SU-DHL-6 (cell line): ENCODE measurements at regions not wholly inside any gene's neighbourhood (a gene's known extent, or its start where the extent isn't known, plus 50 kb on each side); places are given as distances from the start of the nearest gene placed in this dataset.

ENCODE experiments used
- CTCF ChIP-seq: fragments of 200-600 bp; sonication (generic); IDR thresholded peaks from one replicate; pipeline ENCODE4 v1.5.1; 2017; ENCODE audit warnings: antibody characterized with exemption, mild to moderate bottlenecking, low read length, moderate library complexity; ENCODE audit not compliant: insufficient read depth, poor library complexity, severe bottlenecking
- EZH2phosphoT487 ChIP-seq: fragments of 200-600 bp; sonication (generic), shearing (Covaris generic); conservative IDR thresholded peaks from 2 replicates; pipeline ENCODE4 v1.6.1; 2018; ENCODE audit warnings: mild to moderate bottlenecking, antibody characterized with exemption, low read length, moderate library complexity, mixed read lengths

DNA sequence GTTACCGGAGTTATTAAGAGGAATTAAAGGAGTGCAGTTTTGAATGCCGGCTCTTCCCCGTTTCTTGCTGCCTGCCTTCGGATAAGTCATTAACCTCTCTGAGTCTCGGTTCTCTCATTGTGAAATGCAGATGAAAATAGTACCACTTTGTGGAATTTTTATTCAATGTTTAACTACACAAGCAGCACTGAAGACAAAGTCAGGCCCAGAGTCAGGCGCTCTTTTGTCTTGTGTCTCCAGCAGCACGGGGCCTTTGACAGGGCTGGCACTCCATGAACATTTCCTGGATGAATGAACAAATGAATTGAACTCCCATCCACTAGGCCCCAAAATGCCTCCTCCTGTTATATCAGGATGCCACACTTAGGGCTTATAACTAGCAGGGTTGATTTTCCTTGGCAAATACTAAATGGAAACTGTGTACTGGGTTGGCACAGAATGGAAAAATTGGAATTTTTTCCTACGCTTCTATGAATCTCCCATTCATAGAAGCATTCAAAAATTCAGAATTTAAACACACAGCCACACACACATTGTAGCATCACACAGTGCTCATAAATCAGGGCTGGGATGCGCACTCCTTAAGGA lies 332.8 kb downstream of the MLLT3 start:
- no peak for TF ChIP-seq CTCF
- no peak for TF ChIP-seq EZH2phosphoT487
